Frontal cortex (tissue), 3 donors: ENCODE measurements at regions not wholly inside any gene's neighbourhood (a gene's known extent, or its start where the extent isn't known, plus 50 kb on each side); places are given as distances from the start of the nearest gene placed in this dataset.

ENCODE experiments used
- DNase-seq, 2 donors: peaks; one replicate each; pipeline ENCODE4 v3.0.0; 2012; ENCODE audit warnings: low spot score in 2 of 2
- FAIRE-seq: peaks from 2 replicates; lab custom pipeline; 2012; peaks lifted over from hg19 to GRCh38; lab: Jason Lieb, UNC
- donor health status: control.
- donor health status: control.
- donor health status: control.

DNA sequence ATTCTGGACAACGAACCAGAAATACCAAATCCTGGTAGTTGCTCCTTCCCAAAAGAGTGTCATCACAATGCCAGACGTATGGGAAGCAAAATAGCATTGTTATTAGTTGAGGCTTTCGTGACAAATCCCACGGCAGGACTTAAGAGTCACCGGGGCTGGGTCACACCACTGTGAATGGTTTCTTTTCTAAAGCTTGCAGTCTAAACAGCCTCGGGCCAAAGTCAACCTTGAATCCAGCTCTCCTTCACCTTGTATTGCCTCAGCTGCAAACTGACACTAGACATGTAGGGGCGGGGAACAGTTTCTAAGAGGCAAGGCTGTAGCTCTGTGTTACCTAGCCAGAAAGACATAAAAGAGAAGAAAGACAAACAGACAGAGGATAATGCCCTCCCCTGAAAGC is 734.8 kb downstream of the MED13L start:
- DNase-seq, result no peak
- no peak for FAIRE-seq

DNA sequence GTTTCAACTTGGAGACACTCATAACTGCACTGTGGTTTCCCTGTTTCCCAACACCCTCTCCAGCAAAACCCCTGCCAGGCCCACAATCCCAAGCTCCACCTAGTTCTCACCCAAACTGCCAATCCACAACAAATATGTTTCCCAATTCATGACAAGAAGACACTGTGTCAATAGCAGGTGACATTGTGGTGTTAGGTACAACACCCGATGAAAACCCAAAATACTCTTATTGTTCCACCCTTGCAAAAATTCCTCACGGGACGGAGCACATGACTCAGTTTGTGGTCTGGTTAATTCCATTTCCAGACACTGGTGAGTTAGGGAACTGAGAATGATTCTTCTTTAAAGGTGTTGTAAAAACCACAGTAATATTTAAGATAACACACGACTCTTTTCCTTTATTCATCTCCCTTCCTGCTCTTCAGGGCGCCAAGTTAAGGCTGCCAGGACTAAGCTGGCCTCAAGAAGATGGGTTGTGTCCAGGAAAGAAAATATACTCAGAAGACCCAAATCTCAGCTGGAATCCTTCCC is 735.5 kb downstream of the MED13L start:
- FAIRE-seq (no peak), DNase-seq (no peak)

DNA sequence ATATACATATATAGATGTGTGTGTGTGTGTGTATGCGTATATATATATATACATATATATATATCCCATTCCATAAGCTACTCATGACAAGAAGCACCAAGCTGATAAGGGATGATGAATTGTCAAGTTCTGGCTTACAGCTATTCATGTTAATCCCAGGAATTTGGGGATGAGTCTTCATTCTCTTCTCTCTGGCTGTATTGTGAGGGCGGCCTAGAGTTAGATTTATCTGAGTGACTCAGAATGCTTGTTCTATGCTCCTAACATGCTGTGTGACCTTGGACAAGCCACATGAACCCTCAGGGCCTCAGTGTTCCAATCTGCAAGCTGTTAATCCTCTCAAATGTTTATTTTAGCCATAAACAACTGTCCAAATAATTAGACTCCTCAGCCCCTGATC is 749.0 kb downstream of the MED13L start:
- FAIRE-seq, result no peak
- DNase-seq, result no peak

DNA sequence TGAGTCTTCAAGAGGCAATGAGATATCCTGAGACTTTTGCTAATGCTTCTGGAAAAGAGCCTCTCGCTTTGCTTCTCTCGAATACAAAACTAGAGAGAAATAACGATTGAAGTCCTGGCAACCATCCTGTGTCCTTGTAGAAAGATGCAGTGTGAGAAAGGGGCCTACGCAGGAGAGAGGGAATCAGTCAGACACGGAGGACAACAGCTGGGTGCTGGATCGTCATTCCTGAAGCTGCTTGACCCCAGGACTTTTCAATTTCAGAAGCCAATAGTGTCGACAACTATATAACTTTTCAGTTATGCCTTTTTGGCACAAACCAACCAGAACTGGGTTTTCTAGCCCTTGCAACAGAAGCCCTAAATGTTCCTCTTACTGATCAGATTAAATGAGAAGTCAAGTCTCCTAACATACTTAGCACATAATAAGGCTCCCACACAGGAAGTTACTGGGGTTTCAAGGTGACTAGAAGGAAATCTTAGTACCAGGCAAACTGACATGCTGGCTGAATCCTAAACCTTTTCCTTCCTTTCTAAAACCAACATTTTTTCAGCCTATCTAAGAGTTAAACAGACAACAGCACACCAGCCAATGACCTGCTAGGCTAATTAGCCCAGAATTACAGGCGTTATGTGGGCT is 755.6 kb downstream of the MED13L start:
- DNase-seq, result no peak

DNA sequence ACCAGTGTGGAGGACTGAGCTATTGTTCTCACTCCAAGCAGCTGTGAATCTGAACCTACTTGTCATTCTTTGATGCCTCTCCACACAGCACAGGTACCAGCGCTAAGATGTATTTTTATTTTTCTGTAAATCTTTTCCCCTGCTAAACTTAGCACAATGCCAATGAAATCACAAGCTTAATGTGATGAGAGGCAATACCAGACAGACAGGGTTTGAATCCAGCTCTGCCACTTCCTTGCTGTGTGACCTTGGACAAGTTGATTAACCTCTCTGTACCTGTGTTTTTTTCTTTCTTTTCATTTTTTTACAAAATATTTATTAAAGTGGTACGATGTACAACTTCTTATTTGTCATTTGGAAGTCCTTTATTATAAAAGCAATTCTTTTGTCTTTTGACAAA is 757.6 kb downstream of the MED13L start:
- FAIRE-seq, result no peak
- no peak for DNase-seq

More for the DNA sequence above, 755.6 kb downstream of the MED13L start:
- no peak for FAIRE-seq

DNA sequence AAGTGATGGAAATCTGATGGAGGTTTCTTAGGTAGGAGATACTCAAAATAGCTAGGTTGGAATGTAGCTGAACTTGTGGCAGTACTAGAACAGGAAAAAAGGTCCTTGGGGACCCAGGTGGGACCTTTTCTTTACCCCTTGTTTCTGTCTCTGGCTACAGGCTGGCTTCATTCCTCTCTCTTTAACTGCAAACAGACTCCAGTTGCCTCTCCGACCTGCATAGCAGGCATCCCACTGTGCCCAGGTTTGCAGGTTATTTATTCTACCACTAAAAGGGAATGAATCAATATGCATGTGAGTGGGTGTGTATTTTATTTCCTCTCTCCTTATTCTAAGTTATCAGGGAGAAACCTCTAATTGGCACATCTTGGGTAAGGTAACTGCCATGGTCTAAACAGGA is 758.1 kb downstream of the MED13L start:
- FAIRE-seq, result no peak

GRCh38 chr12:115517913-115518312 is 759.6 kb downstream of the MED13L start:
- FAIRE-seq (no peak), DNase-seq (no peak)

More for the DNA sequence above, 758.1 kb downstream of the MED13L start:
- DNase-seq, result no peak

GRCh38 chr12:115511986-115512711 is 765.3 kb downstream of the MED13L start:
- DNase-seq (no peak), FAIRE-seq (no peak)

- DNase-seq (no peak), FAIRE-seq (no peak)
Measured at GRCh38 chr12:115511305-115511704, 766.2 kb downstream of the MED13L start.

DNA sequence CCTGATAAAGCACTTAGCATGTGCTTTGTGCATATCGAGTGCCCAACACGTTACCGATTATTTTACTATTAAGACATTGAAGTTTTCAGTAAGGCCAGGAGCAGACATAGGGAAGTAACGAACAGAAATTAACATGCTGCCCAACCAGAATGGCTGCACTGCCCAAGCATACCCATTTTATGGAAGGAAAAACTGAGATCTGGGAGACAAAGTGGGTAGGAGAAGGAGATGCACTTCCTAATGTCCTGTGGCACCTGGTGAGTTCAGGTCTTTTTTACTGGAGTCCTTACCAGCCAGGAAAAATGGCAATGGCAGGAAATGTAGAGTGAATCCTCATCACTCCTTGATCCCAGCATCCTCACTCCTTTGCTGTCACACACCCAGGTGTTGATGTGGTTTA is 768.5 kb downstream of the MED13L start:
- FAIRE-seq (no peak), DNase-seq (no peak)

- peak; percentile 38 to 39 for DNase-seq
- FAIRE-seq, result no peak
Measured at GRCh38 chr12:115507951-115508722, 769.4 kb downstream of the MED13L start.

DNA sequence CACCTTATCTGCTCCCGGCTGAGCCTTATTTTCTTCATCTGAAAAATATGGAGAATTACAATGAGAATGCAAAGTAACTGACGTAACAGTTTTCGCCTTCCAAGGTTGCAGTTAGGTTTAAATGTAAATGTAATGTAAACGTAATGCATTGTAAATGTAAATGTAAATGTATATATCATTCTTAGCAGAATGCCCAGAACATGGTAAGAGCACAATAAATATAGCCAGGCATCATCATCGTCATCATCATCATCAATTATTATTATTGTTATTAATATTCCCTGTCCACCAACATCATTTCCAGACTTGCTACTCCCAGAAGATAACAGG is 770.0 kb downstream of the MED13L start:
- DNase-seq (no peak), FAIRE-seq (no peak)

- DNase-seq (no peak), FAIRE-seq (no peak)
Measured at GRCh38 chr12:115506822-115507559, 770.5 kb downstream of the MED13L start.

- no peak for DNase-seq
- FAIRE-seq, result no peak
Measured at GRCh38 chr12:115504306-115505290, 772.9 kb downstream of the MED13L start.

DNA sequence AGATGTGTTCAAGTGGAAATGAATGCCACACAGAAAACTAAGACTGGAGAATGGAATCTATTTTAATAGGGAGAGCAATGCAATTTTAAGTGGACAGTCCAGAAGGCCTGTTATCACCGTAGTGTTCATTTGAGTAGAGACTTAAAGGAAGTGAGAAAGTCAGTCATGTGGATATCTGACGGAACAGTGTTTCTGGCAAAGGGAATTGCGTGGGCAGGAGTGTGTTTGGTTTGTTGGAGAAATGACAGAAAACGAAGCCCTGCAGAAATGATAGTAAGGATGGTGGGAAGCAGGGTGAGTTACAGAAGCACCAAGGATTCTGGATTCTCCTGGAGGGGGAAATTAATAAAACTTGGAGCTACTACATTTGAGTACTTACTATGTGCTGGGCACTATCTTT is 776.6 kb downstream of the MED13L start:
- no peak for FAIRE-seq
- DNase-seq, result peak in 1 of 2 donors; percentile 11

- no peak for DNase-seq
- FAIRE-seq, result no peak
Measured at GRCh38 chr12:115495300-115495699, 782.2 kb downstream of the MED13L start.

- DNase-seq (no peak), FAIRE-seq (no peak)
Measured at GRCh38 chr12:115492553-115492952, 784.9 kb downstream of the MED13L start.

DNA sequence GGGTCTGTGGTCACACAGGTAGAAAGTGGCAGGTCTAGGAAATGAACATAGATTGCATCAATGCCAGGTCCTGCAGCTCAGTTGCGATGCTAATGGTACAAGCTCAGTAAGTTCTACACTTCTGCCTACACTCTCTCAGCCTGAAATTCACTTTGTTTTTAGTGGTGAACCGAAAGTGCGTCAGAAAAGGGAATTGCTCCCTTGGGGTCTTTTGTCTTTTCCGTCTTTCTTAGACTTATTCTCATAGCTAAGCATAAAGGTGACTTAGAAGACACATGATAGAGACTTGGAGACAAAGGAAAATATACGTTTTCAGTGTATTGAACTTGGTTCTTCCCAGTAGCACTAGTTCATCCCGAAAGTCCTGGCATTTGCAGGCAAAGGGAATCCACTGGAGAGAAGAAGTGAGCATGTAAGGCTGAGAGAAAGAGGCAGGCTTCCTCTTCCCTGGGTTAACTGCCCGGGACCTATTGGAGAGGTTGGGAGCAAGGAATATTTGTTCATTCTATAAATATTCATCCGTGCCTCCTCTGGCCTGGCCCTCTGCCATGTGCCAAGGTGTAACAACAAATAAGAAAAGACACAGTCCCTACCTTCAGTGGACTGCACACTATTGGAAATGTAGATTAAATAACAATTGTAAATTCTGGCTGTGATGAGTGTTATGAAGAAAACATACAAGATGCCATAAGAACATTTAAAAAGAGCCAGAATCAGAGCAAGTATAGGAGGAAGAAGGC is 785.8 kb downstream of the MED13L start:
- DNase-seq, result no peak
- FAIRE-seq, result no peak
